Muscle of back (tissue), 3 donors: ENCODE measurements at regions not wholly inside any gene's neighbourhood (a gene's known extent, or its start where the extent isn't known, plus 50 kb on each side); places are given as distances from the start of the nearest gene placed in this dataset.

Source experiments
- DNase-seq, 3 donors: peaks; one replicate each; pipeline versions ENCODE4 v3.0.0 to v3.0.0-alpha.2; 2013

DNA sequence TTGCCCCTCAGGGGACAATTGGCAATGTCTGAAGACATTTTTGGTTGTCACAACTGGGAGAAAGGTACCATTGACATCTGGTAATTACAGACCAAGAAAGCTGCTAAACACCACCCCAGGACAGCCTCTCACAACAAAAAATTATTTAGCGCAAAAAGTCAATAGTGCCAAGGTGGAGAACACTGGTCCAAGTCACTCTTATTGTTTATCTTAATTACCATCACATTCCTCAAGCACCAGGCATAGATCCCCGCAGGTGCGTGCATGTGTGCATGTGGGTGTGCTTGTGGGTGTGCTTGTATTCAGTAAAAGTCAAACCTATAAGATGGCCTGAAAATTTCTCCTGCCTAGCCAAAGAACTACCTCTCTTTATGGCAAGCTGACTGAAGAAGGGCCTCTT, 74.9 kb upstream of the WDR75 start:
- DNase-seq: no peak

DNA sequence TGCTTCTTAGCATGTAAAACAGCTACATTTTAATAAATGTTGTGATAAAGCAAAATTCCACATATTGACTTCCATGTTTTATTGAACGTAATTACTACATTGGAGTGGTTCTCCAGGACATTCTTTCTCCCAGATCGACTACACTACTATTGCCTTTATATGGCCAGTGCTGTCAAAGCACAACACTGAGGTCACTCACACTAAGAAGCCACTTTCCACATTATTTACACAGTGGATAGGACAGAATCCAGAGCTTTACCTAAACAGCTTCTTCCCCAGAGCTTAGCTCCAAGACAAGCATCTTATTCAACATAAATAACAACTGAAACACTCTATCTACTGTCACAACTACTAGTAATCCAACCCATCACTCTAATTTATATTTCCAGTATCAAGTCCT, 73.9 kb upstream of the WDR75 start:
- no peak for DNase-seq

DNA sequence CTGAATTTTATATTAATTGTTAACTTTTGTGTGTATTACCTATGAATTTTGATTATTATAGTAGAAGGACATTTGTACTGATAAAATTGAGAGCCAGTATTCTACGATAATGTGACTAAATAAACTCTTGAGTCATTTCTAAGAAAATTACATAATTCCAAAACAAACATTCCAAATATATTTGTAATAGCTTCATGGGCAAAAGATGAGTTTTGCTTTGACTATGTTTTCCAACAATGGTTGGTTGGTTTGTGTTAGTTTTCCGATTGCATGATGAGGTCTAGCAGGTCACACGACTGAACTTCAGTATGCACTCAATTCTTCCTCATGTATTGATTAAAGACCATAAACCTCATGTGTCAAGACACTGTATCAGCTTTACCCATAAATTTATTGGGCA, 71.7 kb upstream of the WDR75 start:
- DNase-seq: no peak

DNA sequence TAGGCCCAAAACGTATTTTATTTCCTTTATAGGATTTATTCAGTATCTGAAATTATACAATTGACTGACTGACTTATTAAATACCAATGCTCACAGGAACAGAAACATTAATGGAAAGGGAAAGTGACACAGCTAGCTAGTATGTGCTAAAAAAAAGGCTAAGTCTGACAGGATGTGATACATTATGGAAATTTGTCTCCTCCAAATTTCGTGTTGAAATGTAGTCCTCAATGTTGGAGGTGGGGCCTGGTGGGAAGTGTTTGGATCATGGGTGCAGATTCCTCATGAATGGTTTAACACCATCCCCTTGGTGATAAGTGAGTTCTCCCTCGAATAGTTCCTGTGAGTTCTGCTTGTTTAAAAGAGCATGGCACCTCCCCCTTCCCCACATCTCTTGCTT, 70.6 kb upstream of the WDR75 start:
- DNase-seq: peak in 1 of 3 donors; percentile 70

DNA sequence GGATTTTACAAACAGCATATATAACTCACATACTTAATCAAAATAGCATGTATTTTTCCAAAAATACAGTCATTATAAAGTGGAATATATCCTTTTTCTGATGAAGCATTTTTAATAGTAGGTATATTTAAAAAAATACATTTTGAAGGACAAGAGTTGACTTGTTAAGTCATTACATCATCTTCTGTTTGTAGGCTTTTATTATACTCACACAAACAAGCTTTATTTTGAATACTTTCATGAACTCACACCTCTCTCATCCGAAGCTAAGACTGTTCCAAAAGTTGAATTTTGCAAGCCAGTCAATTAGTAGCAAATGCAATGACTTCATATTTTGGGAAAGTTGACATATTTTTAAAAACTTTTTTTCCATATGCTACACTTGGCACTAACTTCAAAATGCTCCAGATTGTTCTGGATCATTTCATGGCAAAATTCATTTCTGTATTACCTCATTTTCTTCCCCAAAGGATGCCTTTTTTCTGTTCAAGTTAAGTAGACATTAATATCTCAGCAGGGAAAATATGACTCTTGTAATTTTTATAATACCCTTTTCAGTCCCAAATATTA, 68.5 kb upstream of the WDR75 start:
- peak; percentile 66 to 91 (median 83) for DNase-seq

DNA sequence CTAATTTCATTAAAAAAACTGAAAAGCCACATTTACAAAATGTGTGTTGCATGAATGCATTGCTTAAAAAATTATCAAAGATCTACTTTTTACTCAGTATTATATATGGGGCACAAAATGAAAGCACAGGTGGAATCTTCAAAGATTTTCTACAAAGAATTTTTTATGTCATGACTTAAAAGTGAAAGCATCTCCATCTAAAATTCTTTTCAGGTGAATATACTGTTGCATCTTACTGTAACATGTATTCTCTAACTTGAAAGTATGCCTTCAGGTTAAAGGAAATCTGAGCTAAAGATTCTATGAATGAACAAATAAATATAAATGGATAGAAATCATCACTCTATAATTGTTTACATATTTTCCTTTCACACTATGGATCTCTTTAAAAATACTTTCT, 66.8 kb upstream of the WDR75 start:
- no peak for DNase-seq

DNA sequence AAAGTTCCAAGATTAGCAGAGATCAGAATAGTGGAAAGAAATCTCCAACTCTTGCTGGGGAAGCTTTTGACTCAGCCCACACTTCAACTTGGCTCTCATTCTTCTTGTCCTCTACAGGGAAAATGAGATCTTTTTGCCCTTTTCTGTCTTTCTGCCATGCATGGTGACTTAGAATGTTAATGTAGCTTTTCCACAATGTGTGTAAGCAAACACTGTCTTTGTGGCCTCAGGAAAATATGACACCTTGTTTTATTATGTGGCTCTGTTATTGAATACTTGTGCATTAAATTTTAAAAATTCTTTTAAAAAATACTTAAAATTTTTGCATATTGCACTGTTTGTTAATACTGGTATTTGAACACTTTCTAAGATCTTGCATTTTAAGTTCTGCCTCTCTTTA, 65.4 kb upstream of the WDR75 start:
- peak in 1 of 3 donors; percentile 37 for DNase-seq

DNA sequence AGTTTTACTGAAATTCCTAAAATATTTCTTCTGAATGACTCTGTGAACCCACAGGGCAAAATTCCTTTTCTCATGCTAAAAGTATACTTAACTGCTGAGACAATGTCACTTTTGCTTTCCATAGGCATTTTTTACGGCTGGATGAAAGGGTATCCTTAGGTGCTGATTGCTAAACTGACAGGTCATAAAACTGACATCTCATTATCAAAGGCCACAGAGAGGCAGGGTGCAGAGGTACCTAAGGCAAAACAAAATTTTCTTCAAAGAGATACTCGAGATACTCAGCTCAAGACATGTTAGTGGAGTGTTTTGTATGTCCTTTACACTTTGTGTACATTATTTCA, 62.0 kb upstream of the WDR75 start:
- DNase-seq: peak in 2 of 3 donors; percentile 36 to 71

DNA sequence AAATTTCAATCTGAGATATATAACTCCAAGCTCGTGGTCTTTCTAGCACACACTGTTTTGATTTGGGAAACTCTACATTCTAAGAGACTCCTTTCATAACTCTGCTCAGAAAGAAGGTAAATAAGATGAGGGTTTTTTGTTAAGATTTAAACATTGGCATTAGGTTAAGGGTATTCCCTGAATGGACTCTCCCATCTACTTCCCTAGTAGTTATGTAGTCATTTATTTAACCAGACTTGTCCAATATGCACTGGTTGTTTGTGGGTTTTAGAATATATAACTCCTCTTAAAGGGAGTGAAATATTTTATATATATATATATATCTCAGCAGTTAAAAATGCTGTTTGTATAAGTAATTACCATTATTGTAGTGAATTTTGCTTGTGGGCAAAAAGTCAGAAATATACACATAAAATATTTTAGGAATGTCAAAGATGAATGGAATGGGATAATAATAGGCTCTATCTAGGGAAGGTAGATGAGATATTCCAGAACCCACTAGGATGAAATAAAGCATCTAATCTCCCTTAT, 61.5 kb upstream of the WDR75 start:
- DNase-seq: no peak

DNA sequence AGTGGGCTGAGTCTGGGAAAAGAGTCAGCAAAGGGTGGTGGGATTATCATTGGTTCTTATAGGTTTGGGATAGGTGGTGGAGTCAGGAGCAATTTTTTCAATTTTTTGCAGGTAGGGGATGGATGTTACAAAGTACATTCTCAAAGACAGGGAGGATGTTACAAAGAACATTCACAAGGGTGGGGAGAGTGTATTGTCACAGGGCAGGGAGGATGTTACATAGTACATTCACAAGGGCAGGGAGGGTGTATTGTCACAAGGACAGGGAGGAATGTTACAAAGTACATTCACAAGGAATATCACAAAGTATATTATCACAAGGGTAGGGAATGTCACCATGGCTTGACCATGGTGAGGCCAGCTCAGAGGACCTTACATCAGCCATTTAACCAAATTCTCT, 58.6 kb upstream of the WDR75 start:
- DNase-seq: no peak

DNA sequence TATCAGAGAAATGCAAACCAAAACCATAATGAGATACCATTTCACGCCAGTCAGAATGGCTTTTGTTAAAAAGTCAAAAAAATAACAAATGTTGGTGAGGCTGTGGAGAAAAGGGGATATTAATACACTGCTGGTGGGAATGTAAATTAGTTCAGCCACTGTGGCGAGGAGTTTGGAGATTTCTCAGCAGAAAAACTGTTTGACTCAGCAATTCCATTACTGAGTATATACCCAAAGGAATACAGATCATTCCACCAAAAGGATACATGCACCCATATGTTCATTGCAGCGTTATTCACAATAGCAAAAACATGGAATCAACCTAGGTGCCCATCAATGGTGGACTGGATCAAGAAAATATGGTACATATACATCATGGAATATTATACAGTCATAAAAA, 54.5 kb upstream of the WDR75 start:
- DNase-seq: no peak

DNA sequence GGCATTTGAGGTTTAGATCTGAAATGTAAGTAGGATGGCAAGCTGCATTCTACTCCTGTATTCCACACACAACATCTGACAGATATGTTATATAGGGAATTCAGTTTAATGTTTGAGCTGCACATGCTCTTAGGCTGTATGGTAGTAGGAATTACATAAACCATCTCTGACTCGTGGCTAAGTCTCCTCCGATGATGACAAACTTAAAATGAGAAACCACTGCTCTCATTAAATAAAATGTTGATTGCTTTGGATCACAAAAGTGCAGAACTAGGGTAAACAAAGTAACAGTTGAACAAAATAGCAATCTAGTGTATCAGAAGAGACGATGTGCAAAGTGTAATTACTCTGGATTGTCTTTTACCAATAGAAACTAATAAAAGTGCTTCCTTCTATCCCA, 50.1 kb upstream of the WDR75 start:
- no peak for DNase-seq
